Hepatocyte (in vitro differentiated cells): ENCODE measurements at regions not wholly inside any gene's neighbourhood (a gene's known extent, or its start where the extent isn't known, plus 50 kb on each side); places are given as distances from the start of the nearest gene placed in this dataset.

Source experiments
- CTCF ChIP-seq: fragments of 200-600 bp; sonication (generic); IDR thresholded peaks from 2 replicates; pipeline ENCODE4 v1.5.1; 2016; ENCODE audit warnings: antibody characterized with exemption, mild to moderate bottlenecking; ENCODE audit not compliant: poor library complexity
- EZH2 ChIP-seq: fragments of 200-600 bp; sonication (generic); IDR thresholded peaks from 2 replicates; pipeline ENCODE4 v1.6.1; 2016; ENCODE audit warnings: antibody characterized with exemption, mild to moderate bottlenecking, borderline replicate concordance
- EZH2phosphoT487 ChIP-seq: fragments of 200-600 bp; sonication (generic); IDR thresholded peaks from one replicate; pipeline ENCODE4 v1.6.1; 2018; ENCODE audit warnings: antibody characterized with exemption, mild to moderate bottlenecking, low read depth, moderate library complexity; ENCODE audit not compliant: unreplicated experiment, severe bottlenecking

GRCh38 chr3:3587647-3587972, 211.6 kb upstream of the LRRN1 start:
- TF ChIP-seq EZH2 (no peak), CTCF (no peak), EZH2phosphoT487 (no peak)
